ENCODE measurements at regions not wholly inside any gene's neighbourhood (a gene's known extent, or its start where the extent isn't known, plus 50 kb on each side); places are given as distances from the start of the nearest gene placed in this dataset.

- TF ChIP-seq CTCF (IDR thresholded peaks at IDR 0.05) (no peak), POLR2A (IDR thresholded peaks at IDR 0.05) (no peak)
- Histone ChIP-seq H3K9me3 (no peaks in the 10 kb centered on the region), H3K27ac (no peak overlapping the region), H3K4me3 (no peak overlapping the region), H3K4me1 (no peaks in the 10 kb centered on the region), H3K36me3 (replicated peaks in 1 of 2; ENCODE audit: insufficient read depth in 1 of 2, low read depth in 2 of 2) (no peaks in the 10 kb centered on the region), H3K27me3 (no peaks in the 10 kb centered on the region)
- ATAC-seq: no peak
- 59 to 73% methylated on average over 1 of the region's 1 CpG for WGBS, 2 donors
- intact Hi-C loops (cut with DNase I): no loop called here
- no peak for DNase-seq
These were observed 495.7 kb upstream of the CBLB start for GRCh38 chr3:106364477-106364876.

GRCh38 chr3:106365061-106365691, 496.4 kb upstream of the CBLB start:
- Histone ChIP-seq H3K4me3 (no peak overlapping the region), H3K27me3 (no peaks in the 10 kb centered on the region), H3K36me3 (replicated peaks in 1 of 2; ENCODE audit: insufficient read depth in 1 of 2, low read depth in 2 of 2) (no peaks in the 10 kb centered on the region), H3K27ac (no peak overlapping the region), H3K4me1 (no peaks in the 10 kb centered on the region), H3K9me3 (no peaks in the 10 kb centered on the region)
- WGBS, 2 donors: 43 to 68% methylated on average over 1 of the region's 1 CpG
- ATAC-seq (no peak), DNase-seq (no peak)
- intact Hi-C loops (cut with DNase I): no loop called here
- no peak for TF ChIP-seq CTCF (IDR thresholded peaks at IDR 0.05)
- no peak for TF ChIP-seq POLR2A (IDR thresholded peaks at IDR 0.05)

GRCh38 chr3:106366352-106366751, 497.5 kb upstream of the CBLB start:
- intact Hi-C loops (cut with DNase I): no loop called here
- ATAC-seq (no peak), DNase-seq (no peak)
- no peaks in the 10 kb centered on the region for H3K27me3 ChIP-seq
- H3K9me3 ChIP-seq: no peaks in the 10 kb centered on the region
- H3K36me3 ChIP-seq (replicated peaks in 1 of 2; ENCODE audit: insufficient read depth in 1 of 2, low read depth in 2 of 2): no peaks in the 10 kb centered on the region
- H3K4me3 ChIP-seq: no peak overlapping the region
- H3K27ac ChIP-seq: no peak overlapping the region
- no peaks in the 10 kb centered on the region for H3K4me1 ChIP-seq
- TF ChIP-seq CTCF (IDR thresholded peaks at IDR 0.05): no peak
- TF ChIP-seq POLR2A (IDR thresholded peaks at IDR 0.05): no peak

GRCh38 chr3:106367496-106367895, 498.7 kb upstream of the CBLB start:
- Histone ChIP-seq H3K9me3 (no peaks in the 10 kb centered on the region), H3K27ac (no peak overlapping the region), H3K36me3 (replicated peaks in 1 of 2; ENCODE audit: insufficient read depth in 1 of 2, low read depth in 2 of 2) (no peaks in the 10 kb centered on the region), H3K4me3 (no peak overlapping the region), H3K27me3 (no peaks in the 10 kb centered on the region), H3K4me1 (no peaks in the 10 kb centered on the region)
- intact Hi-C loops (cut with DNase I): no loop called here
- no peak for ATAC-seq
- WGBS, 2 donors: 43% methylated on average over 2 of the region's 2 CpGs
- no peak for DNase-seq
- TF ChIP-seq POLR2A (IDR thresholded peaks at IDR 0.05) (no peak), CTCF (IDR thresholded peaks at IDR 0.05) (no peak)

GRCh38 chr3:106371221-106371970, 502.6 kb upstream of the CBLB start:
- Histone ChIP-seq H3K27ac (no peak overlapping the region), H3K9me3 (no peaks in the 10 kb centered on the region), H3K4me1 (no peaks in the 10 kb centered on the region), H3K4me3 (no peak overlapping the region), H3K36me3 (replicated peaks in 1 of 2; ENCODE audit: insufficient read depth in 1 of 2, low read depth in 2 of 2) (no peaks in the 10 kb centered on the region), H3K27me3 (no peaks in the 10 kb centered on the region)
- intact Hi-C loops (cut with DNase I): no loop called here
- 62 to 63% methylated on average over 10 of the region's 10 CpGs for WGBS, 2 donors
- ATAC-seq: no peak
- no peak for DNase-seq
- TF ChIP-seq CTCF (IDR thresholded peaks at IDR 0.05) (no peak), POLR2A (IDR thresholded peaks at IDR 0.05) (no peak)

Data from body of pancreas (tissue), 4 donors.